NCI-H187 treated with DMSO at 0.1 percent for 48 hours (cell line): ENCODE measurements at regions not wholly inside any gene's neighbourhood (a gene's known extent, or its start where the extent isn't known, plus 50 kb on each side); places are given as distances from the start of the nearest gene placed in this dataset.
"Not testable (repeated sequence)": the region's sequence is repeated elsewhere in the genome, so short reads cannot be mapped to it uniquely, and the experiment has no call there.

Experiments used
- DNase-seq: peaks from one replicate; lab custom pipeline; 2025; lab: John Stamatoyannopoulos, UW

- DNase-seq, result not testable (repeated sequence)
Measured at GRCh38 chr14:53216478-53216877, 63.4 kb upstream of the DDHD1 start.

- no peak for DNase-seq
Measured at GRCh38 chr14:53215101-53215500, 62.0 kb upstream of the DDHD1 start.

GRCh38 chr14:53214384-53214783 lies 61.3 kb upstream of the DDHD1 start:
- DNase-seq, result no peak

- no peak for DNase-seq
Measured at GRCh38 chr14:53213761-53214160, 60.6 kb upstream of the DDHD1 start.

GRCh38 chr14:53209370-53209769 lies 56.2 kb upstream of the DDHD1 start:
- DNase-seq, result no peak
